Neural cell (in vitro differentiated cells): ENCODE measurements at regions not wholly inside any gene's neighbourhood (a gene's known extent, or its start where the extent isn't known, plus 50 kb on each side); places are given as distances from the start of the nearest gene placed in this dataset.

Experiments used
- H2AFZ ChIP-seq: fragments of 200-600, 300-800 bp; sonication (generic), shearing (Covaris generic); 2 replicates; pipeline ENCODE4 v1.6.0; 2014; ENCODE audit warnings: low read depth, mild to moderate bottlenecking, antibody characterized with exemption, low read length, moderate library complexity
- H3F3A ChIP-seq: fragments of 200-600 bp; shearing (Covaris generic); 2 replicates; pipeline ENCODE4 v1.6.1; 2016; ENCODE audit warnings: mild to moderate bottlenecking, moderate library complexity, mixed read lengths, antibody characterized with exemption, low read length; ENCODE audit not compliant: insufficient read depth, poor library complexity, severe bottlenecking
- H3K27ac ChIP-seq: fragments of 200-600, 300-800 bp; sonication (generic), shearing (Covaris generic); 2 replicates; pipeline ENCODE4 v1.5.1; 2014; ENCODE audit warnings: mild to moderate bottlenecking, low read length, moderate library complexity
- H3K27me3 ChIP-seq: fragments of 300-800, 200-600 bp; sonication (generic), shearing (Covaris generic); 2 replicates; pipeline ENCODE4 v1.6.0; 2014; ENCODE audit warnings: mild to moderate bottlenecking, low read depth, low read length, moderate library complexity; ENCODE audit not compliant: insufficient read depth
- H3K36me3 ChIP-seq: fragments of 300-800, 200-600 bp; sonication (generic), shearing (Covaris generic); 2 replicates; pipeline ENCODE4 v1.5.1; 2014; ENCODE audit warnings: mild to moderate bottlenecking, antibody characterized with exemption, low read length, moderate library complexity; ENCODE audit not compliant: insufficient read depth
- H3K4me2 ChIP-seq: fragments of 300-800, 200-600 bp; sonication (generic), shearing (Covaris generic); 2 replicates; pipeline ENCODE4 v1.6.0; 2014; ENCODE audit warnings: mild to moderate bottlenecking, low read length
- H3K4me3 ChIP-seq: fragments of 300-800, 200-600 bp; sonication (generic), shearing (Covaris generic); 2 replicates; pipeline ENCODE4 v1.5.1; 2014; ENCODE audit warnings: mild to moderate bottlenecking, low read length, moderate library complexity
- H3K79me2 ChIP-seq: fragments of 200-600 bp; shearing (Covaris generic); replicated peaks from 2 replicates; pipeline ENCODE4 v1.6.0; 2014; ENCODE audit warnings: mild to moderate bottlenecking, low read length, moderate library complexity; ENCODE audit not compliant: insufficient read depth
- H3K9ac ChIP-seq: fragments of 300-800, 200-600 bp; sonication (generic), shearing (Covaris generic); 2 replicates; pipeline ENCODE4 v1.6.1; 2016; ENCODE audit warnings: mild to moderate bottlenecking, low read length, mixed read lengths
- H3K9me2 ChIP-seq: fragments of 200-600 bp; shearing (Covaris generic); 2 replicates; pipeline ENCODE4 v1.6.1; 2016; ENCODE audit warnings: mild to moderate bottlenecking, low read length, mixed read lengths; ENCODE audit not compliant: insufficient read depth
- H3K9me3 ChIP-seq: fragments of 200-600, 300-800 bp; sonication (generic), shearing (Covaris generic); 2 replicates; pipeline ENCODE4 v1.6.1; 2016; ENCODE audit warnings: mild to moderate bottlenecking, mixed run types, low read length, moderate library complexity, mixed read lengths
- H4K20me1 ChIP-seq: fragments of 200-600 bp; shearing (Covaris generic); 2 replicates; pipeline ENCODE4 v1.6.1; 2016; ENCODE audit warnings: mild to moderate bottlenecking, mixed run types; ENCODE audit not compliant: insufficient read depth
- EP300 ChIP-seq: fragments of 450-650 bp; conservative IDR thresholded peaks from 2 replicates; pipeline ENCODE4 v1.6.1; 2014; ENCODE audit warnings: antibody characterized with exemption, mild to moderate bottlenecking, moderate library complexity; ENCODE audit not compliant: poor library complexity, severe bottlenecking
- EZH2 ChIP-seq: fragments of 200-600, 300-800 bp; shearing (Covaris generic), sonication (generic); IDR thresholded peaks from 2 replicates; pipeline ENCODE4 v1.6.1; 2014; ENCODE audit warnings: antibody characterized with exemption, low read length, borderline replicate concordance, mild to moderate bottlenecking; ENCODE audit not compliant: insufficient read depth, poor library complexity, severe bottlenecking
- MXI1 ChIP-seq: fragments of 450-650 bp; conservative IDR thresholded peaks from 2 replicates; pipeline ENCODE4 v1.6.1; 2014; ENCODE audit warnings: antibody characterized with exemption, mild to moderate bottlenecking; ENCODE audit not compliant: poor library complexity, severe bottlenecking
- POLR2AphosphoS5 ChIP-seq: IDR thresholded peaks from 2 replicates; pipeline ENCODE4 v1.6.1; 2012
- RAD21 ChIP-seq: fragments of 450-650 bp; conservative IDR thresholded peaks from 2 replicates; pipeline ENCODE4 v1.6.1; 2014; ENCODE audit warnings: antibody characterized with exemption, mild to moderate bottlenecking, moderate library complexity
- SMC3 ChIP-seq: fragments of 450-650 bp; conservative IDR thresholded peaks from 2 replicates; pipeline ENCODE4 v1.6.1; 2014; ENCODE audit warnings: antibody characterized with exemption, mild to moderate bottlenecking, moderate library complexity; ENCODE audit not compliant: poor library complexity
- TAF1 ChIP-seq: IDR thresholded peaks from 2 replicates; pipeline ENCODE4 v1.6.1; 2012; ENCODE audit warnings: low read depth
- TF ChIP-seq, protein P1 (sequence below): IDR thresholded peaks from 2 replicates; pipeline ENCODE4 v1.6.1; 2012; ENCODE audit warnings: borderline replicate concordance
- TF ChIP-seq, protein P2 (sequence below): fragments of 450-650 bp; IDR thresholded peaks from 2 replicates; pipeline ENCODE4 v1.5.1; 2014; ENCODE audit warnings: antibody characterized with exemption, mild to moderate bottlenecking, moderate library complexity; ENCODE audit not compliant: poor library complexity, severe bottlenecking

DNA sequence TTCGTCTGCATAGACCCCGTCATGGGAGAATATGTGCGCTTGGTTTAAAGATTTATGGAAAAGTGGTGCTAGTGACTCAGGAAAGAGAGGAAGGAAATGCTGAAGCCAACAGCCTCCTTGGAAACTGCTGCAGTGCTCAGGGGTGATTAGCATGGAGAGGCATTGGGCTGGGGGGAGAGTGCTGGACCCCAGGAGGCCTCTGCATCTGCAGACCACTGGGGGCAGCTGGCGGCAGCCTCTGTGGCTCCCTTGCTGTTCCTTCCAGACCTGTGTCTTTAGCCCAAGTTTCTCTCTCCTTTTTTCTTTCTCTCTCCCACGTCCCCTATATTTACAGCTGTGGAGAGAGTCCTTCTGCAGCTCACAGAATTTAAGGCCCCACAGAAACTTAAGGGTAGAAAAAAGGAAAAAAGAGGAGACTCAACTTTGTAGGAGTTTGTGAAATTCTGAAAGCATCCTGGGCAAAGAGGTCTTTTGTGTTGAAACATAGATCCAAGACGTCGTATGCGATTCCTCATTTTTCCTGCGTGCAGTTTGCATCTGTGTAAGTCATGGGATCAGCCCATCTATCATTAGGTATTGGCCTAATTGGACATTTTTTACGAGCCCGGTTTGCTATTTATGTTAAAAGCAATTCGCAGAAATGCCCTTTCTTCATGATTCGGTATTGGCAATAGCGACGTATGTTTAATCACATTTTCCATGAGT lies 116.2 kb upstream of the ZNF536 start:
- Histone ChIP-seq H3K9ac (no peak overlapping the region), H3K9me3 (no peaks in the 10 kb centered on the region), H3K79me2 (no peaks in the 10 kb centered on the region), H3F3A (no peaks in the 10 kb centered on the region), H2AFZ (no peak overlapping the region), H3K27me3 (no peaks in the 10 kb centered on the region), H4K20me1 (no peaks in the 10 kb centered on the region), H3K27ac (no peak overlapping the region), H3K4me3 (no peak overlapping the region), H3K4me2 (no peak overlapping the region), H3K9me2 (no peaks in the 10 kb centered on the region), H3K36me3 (no peaks in the 10 kb centered on the region)
- TF ChIP-seq MXI1: no peak

GRCh38 chr19:30256496-30256850 lies 115.7 kb upstream of the ZNF536 start:
- Histone ChIP-seq H4K20me1 (no peaks in the 10 kb centered on the region), H3K9ac (no peak overlapping the region), H2AFZ (no peak overlapping the region), H3F3A (no peaks in the 10 kb centered on the region), H3K9me3 (no peaks in the 10 kb centered on the region), H3K79me2 (no peaks in the 10 kb centered on the region), H3K36me3 (no peaks in the 10 kb centered on the region), H3K9me2 (no peaks in the 10 kb centered on the region), H3K4me3 (no peak overlapping the region), H3K27ac (no peak overlapping the region), H3K27me3 (no peaks in the 10 kb centered on the region), H3K4me2 (no peak overlapping the region)
- no peak for TF ChIP-seq SMC3
- no peak for TF ChIP-seq RAD21
- no peak for TF ChIP-seq POLR2AphosphoS5
- TF ChIP-seq MXI1: no peak
- TF ChIP-seq, protein P1, sequence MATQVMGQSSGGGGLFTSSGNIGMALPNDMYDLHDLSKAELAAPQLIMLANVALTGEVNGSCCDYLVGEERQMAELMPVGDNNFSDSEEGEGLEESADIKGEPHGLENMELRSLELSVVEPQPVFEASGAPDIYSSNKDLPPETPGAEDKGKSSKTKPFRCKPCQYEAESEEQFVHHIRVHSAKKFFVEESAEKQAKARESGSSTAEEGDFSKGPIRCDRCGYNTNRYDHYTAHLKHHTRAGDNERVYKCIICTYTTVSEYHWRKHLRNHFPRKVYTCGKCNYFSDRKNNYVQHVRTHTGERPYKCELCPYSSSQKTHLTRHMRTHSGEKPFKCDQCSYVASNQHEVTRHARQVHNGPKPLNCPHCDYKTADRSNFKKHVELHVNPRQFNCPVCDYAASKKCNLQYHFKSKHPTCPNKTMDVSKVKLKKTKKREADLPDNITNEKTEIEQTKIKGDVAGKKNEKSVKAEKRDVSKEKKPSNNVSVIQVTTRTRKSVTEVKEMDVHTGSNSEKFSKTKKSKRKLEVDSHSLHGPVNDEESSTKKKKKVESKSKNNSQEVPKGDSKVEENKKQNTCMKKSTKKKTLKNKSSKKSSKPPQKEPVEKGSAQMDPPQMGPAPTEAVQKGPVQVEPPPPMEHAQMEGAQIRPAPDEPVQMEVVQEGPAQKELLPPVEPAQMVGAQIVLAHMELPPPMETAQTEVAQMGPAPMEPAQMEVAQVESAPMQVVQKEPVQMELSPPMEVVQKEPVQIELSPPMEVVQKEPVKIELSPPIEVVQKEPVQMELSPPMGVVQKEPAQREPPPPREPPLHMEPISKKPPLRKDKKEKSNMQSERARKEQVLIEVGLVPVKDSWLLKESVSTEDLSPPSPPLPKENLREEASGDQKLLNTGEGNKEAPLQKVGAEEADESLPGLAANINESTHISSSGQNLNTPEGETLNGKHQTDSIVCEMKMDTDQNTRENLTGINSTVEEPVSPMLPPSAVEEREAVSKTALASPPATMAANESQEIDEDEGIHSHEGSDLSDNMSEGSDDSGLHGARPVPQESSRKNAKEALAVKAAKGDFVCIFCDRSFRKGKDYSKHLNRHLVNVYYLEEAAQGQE: no peak
- TF ChIP-seq EP300: no peak
- no peak for TF ChIP-seq TAF1
- TF ChIP-seq, protein P2, sequence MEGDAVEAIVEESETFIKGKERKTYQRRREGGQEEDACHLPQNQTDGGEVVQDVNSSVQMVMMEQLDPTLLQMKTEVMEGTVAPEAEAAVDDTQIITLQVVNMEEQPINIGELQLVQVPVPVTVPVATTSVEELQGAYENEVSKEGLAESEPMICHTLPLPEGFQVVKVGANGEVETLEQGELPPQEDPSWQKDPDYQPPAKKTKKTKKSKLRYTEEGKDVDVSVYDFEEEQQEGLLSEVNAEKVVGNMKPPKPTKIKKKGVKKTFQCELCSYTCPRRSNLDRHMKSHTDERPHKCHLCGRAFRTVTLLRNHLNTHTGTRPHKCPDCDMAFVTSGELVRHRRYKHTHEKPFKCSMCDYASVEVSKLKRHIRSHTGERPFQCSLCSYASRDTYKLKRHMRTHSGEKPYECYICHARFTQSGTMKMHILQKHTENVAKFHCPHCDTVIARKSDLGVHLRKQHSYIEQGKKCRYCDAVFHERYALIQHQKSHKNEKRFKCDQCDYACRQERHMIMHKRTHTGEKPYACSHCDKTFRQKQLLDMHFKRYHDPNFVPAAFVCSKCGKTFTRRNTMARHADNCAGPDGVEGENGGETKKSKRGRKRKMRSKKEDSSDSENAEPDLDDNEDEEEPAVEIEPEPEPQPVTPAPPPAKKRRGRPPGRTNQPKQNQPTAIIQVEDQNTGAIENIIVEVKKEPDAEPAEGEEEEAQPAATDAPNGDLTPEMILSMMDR: no peak
- no peak for TF ChIP-seq EZH2
